Sigmoid colon (tissue), 4 donors: ENCODE measurements at regions not wholly inside any gene's neighbourhood (a gene's known extent, or its start where the extent isn't known, plus 50 kb on each side); places are given as distances from the start of the nearest gene placed in this dataset.

Experiments used
- CTCF ChIP-seq, 4 experiments: fragments of 450-650 bp in 3 of 4; fragments of 200-600 bp in 1 of 4; IDR thresholded peaks; one replicate each; pipeline ENCODE4 v1.5.1; 2016 to 2019; ENCODE audit warnings: antibody characterized with exemption in 4 of 4, mild to moderate bottlenecking in 3 of 4, moderate library complexity in 2 of 4
- POLR2AphosphoS5 ChIP-seq, 4 donors: sonication (generic); formaldehyde crosslinking; IDR thresholded peaks; one replicate each; pipeline ENCODE4 v1.6.1; 2017; ENCODE audit warnings: antibody characterized with exemption in 4 of 4

GRCh38 chr5:74375271-74375670, 265.3 kb downstream of the ENC1 start:
- no peak for TF ChIP-seq CTCF (IDR thresholded peaks at IDR 0.05)
- TF ChIP-seq POLR2AphosphoS5 (IDR thresholded peaks at IDR 0.05): no peak
